ENCODE measurements at regions not wholly inside any gene's neighbourhood (a gene's known extent, or its start where the extent isn't known, plus 50 kb on each side); places are given as distances from the start of the nearest gene placed in this dataset.

- H3K79me2 ChIP-seq (ENCODE audit: insufficient read depth, low read length): no peaks in the 10 kb centered on the region
- Mint-ChIP-seq H3K4me1 (no peaks in the 10 kb centered on the region), H3K27ac (no peak overlapping the region), H3K36me3 (ENCODE audit: insufficient read depth in 1 of 3, low read depth in 3 of 3) (peaks cover 0 to 2% (median 0%) of the 10 kb centered on the region in 3 experiments; a peak in 1 of 7 replicates), H3K4me3 (no peak overlapping the region), H3K9me3 (peaks cover 0 to 6% of the 10 kb centered on the region in 2 experiments; a peak in 2 of 5 replicates), H3K27me3 (ENCODE audit: low read depth) (no peaks in the 10 kb centered on the region)
- no peak overlapping the region for H3T11ph ChIP-seq (ENCODE audit: low read length)
- H3K23ac ChIP-seq (ENCODE audit: insufficient read length, low read depth, low read length): no peak overlapping the region
- no peaks in the 10 kb centered on the region for H3K79me1 ChIP-seq (ENCODE audit: insufficient read depth, low read depth, low read length, poor library complexity, severe bottlenecking)
- H3K9me3 ChIP-seq (ENCODE audit: control insufficient read depth, low read depth, low read length): no peaks in the 10 kb centered on the region
- H4K91ac ChIP-seq (ENCODE audit: insufficient read length, low read depth, low read length): no peak overlapping the region
- H3K9ac ChIP-seq (ENCODE audit: extremely low read depth, insufficient read length, low read length): no peak overlapping the region
- no peaks in the 10 kb centered on the region for H4K20me1 ChIP-seq (ENCODE audit: control insufficient read depth, insufficient read depth, insufficient read length)
- no peak overlapping the region for H4K8ac ChIP-seq (replicated peaks; ENCODE audit: insufficient read length, low read depth, low read length)
- no peak overlapping the region for H2BK5ac ChIP-seq (ENCODE audit: insufficient read length, low read length)
- H4K5ac ChIP-seq (ENCODE audit: insufficient read length, low read depth, low read length): no peak overlapping the region
- no peak overlapping the region for H3K18ac ChIP-seq (ENCODE audit: insufficient read length, low read depth, low read length)
- no peak for TF ChIP-seq CTCF (conservative IDR thresholded peaks at IDR 0.05)
- H2BK20ac ChIP-seq (ENCODE audit: low read depth, low read length, poor library complexity, severe bottlenecking): no peak overlapping the region
- H3K27me3 ChIP-seq (ENCODE audit: insufficient read depth, low read length): no peaks in the 10 kb centered on the region
- no peak overlapping the region for H3K56ac ChIP-seq (ENCODE audit: insufficient read length, low read depth, low read length)
- H3K27ac ChIP-seq (ENCODE audit: insufficient read length, low read depth, low read length): no peak overlapping the region
- no peak overlapping the region for H3K4me2 ChIP-seq (ENCODE audit: insufficient read depth, insufficient read length, low read length)
- no peak overlapping the region for H2AFZ ChIP-seq (ENCODE audit: low read length)
- DNase-seq: no peak
- H3K4ac ChIP-seq (ENCODE audit: low read depth, low read length): no peak overlapping the region
- no peak overlapping the region for H2BK15ac ChIP-seq (ENCODE audit: low read depth, low read length)
- H3K14ac ChIP-seq (ENCODE audit: insufficient read depth, low read length): no peak overlapping the region
- no peak overlapping the region for H2BK12ac ChIP-seq (ENCODE audit: insufficient read length, low read depth, low read length)
- no peak overlapping the region for H2AK5ac ChIP-seq (ENCODE audit: insufficient read length, low read length)
- H3K23me2 ChIP-seq (ENCODE audit: insufficient read length, low read depth, low read length, poor library complexity, severe bottlenecking): no peaks in the 10 kb centered on the region
- no peak overlapping the region for H2BK120ac ChIP-seq (ENCODE audit: low read depth, low read length, poor library complexity, severe bottlenecking)
- H3K4me1 ChIP-seq (ENCODE audit: insufficient read depth, low read length): no peaks in the 10 kb centered on the region
These were observed 202.6 kb upstream of the STEAP4 start for GRCh38 chr7:88509341-88509740.
